ENCODE measurements at regions not wholly inside any gene's neighbourhood (a gene's known extent, or its start where the extent isn't known, plus 50 kb on each side); places are given as distances from the start of the nearest gene placed in this dataset.
"Not testable (repeated sequence)": the region's sequence is repeated elsewhere in the genome, so short reads cannot be mapped to it uniquely, and the experiment has no call there.

- Histone ChIP-seq H3K9me3 (ENCODE audit: control insufficient read depth in 4 of 4, low read length in 3 of 4) (no peaks in the 10 kb centered on the region), H3K27me3 (ENCODE audit: control insufficient read depth in 4 of 4, insufficient read depth in 4 of 4, low read length in 3 of 4) (peaks cover 0 to 3% (median 0%) of the 10 kb centered on the region in 4 donors), H3K9ac (ENCODE audit: low read depth in 1 of 2, low read length in 2 of 2) (no peak overlapping the region), H3K4me1 (ENCODE audit: control insufficient read depth in 4 of 4, insufficient read depth in 4 of 4, low read length in 3 of 4) (no peaks in the 10 kb centered on the region), H3K4me3 (ENCODE audit: low read depth in 1 of 3, low read length in 3 of 3) (no peak overlapping the region), H3K27ac (ENCODE audit: low read depth in 1 of 2, low read length in 2 of 2) (no peak overlapping the region), H3K36me3 (ENCODE audit: control insufficient read depth in 4 of 4, insufficient read depth in 3 of 4, low read depth in 1 of 4, low read length in 3 of 4) (no peaks in the 10 kb centered on the region)
- no peak for DNase-seq (ENCODE audit: low spot score)
- TF ChIP-seq, protein P1, sequence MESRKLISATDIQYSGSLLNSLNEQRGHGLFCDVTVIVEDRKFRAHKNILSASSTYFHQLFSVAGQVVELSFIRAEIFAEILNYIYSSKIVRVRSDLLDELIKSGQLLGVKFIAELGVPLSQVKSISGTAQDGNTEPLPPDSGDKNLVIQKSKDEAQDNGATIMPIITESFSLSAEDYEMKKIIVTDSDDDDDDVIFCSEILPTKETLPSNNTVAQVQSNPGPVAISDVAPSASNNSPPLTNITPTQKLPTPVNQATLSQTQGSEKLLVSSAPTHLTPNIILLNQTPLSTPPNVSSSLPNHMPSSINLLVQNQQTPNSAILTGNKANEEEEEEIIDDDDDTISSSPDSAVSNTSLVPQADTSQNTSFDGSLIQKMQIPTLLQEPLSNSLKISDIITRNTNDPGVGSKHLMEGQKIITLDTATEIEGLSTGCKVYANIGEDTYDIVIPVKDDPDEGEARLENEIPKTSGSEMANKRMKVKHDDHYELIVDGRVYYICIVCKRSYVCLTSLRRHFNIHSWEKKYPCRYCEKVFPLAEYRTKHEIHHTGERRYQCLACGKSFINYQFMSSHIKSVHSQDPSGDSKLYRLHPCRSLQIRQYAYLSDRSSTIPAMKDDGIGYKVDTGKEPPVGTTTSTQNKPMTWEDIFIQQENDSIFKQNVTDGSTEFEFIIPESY (IDR thresholded peaks at IDR 0.05) = no peak
- no peak for TF ChIP-seq SP1 (IDR thresholded peaks at IDR 0.05)
- WGBS = 82% methylated on average over 4 of the region's 4 CpGs
These were observed 75.9 kb upstream of the CADPS start for GRCh38 chr3:62951037-62951613.

- not testable (repeated sequence) for H3K9me3 ChIP-seq (ENCODE audit: control insufficient read depth in 4 of 4, low read length in 3 of 4); H3K4me1 ChIP-seq (ENCODE audit: control insufficient read depth in 4 of 4, insufficient read depth in 4 of 4, low read length in 3 of 4); H3K36me3 ChIP-seq (ENCODE audit: control insufficient read depth in 4 of 4, insufficient read depth in 3 of 4, low read depth in 1 of 4, low read length in 3 of 4); DNase-seq (ENCODE audit: low spot score); H3K27me3 ChIP-seq (ENCODE audit: control insufficient read depth in 4 of 4, insufficient read depth in 4 of 4, low read length in 3 of 4); H3K27ac ChIP-seq (ENCODE audit: low read depth in 1 of 2, low read length in 2 of 2); H3K4me3 ChIP-seq (ENCODE audit: low read depth in 1 of 3, low read length in 3 of 3); H3K9ac ChIP-seq (ENCODE audit: low read depth in 1 of 2, low read length in 2 of 2)
- peak; percentile 15 to 58 for TF ChIP-seq HNF4A (conservative IDR thresholded peaks at IDR 0.05)
These were observed 76.7 kb upstream of the CADPS start for GRCh38 chr3:62951880-62952279.

DNA sequence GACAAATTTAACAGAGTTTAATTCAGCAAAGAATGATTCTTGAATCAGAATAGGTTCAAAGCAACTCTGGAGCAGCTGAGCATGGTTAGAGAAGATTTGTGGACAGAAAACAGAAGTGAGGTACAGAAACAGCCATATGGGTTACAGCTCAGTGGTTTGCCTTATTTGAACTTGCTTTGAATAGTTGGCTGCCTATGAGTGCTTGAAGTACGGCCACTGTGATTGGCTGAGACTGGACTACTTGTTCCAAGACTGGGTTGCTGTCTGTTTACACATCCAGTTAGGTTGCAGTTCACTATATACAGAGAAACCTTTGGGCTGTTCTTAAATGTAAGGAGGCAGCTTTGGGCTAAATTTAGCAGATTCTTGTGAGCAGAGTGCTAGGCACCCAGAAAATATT, 79.4 kb upstream of the CADPS start:
- TF ChIP-seq RXRA (IDR thresholded peaks at IDR 0.05) = no peak
- no peak for TF ChIP-seq MAX (IDR thresholded peaks at IDR 0.05)
- TF ChIP-seq, protein P1 (IDR thresholded peaks at IDR 0.05) = no peak
- no peak for TF ChIP-seq HNF4A (conservative IDR thresholded peaks at IDR 0.05)
- TF ChIP-seq EGR1 (IDR thresholded peaks at IDR 0.05; ENCODE audit: low read depth in 2 of 2) = no peak
- TF ChIP-seq YY1 (IDR thresholded peaks at IDR 0.05) = no peak
- no peak for TF ChIP-seq TAF1 (conservative IDR thresholded peaks at IDR 0.05)
- no peak for TF ChIP-seq SP1 (IDR thresholded peaks at IDR 0.05)
- no peak for TF ChIP-seq JUND (IDR thresholded peaks at IDR 0.05)
- TF ChIP-seq REST (IDR thresholded peaks at IDR 0.05) = no peak
- no peak for TF ChIP-seq GABPA (IDR thresholded peaks at IDR 0.05 in 1 of 2, conservative IDR thresholded peaks at IDR 0.05 in 1 of 2)
- no peak for TF ChIP-seq NR2F2 (IDR thresholded peaks at IDR 0.05)
- TF ChIP-seq RAD21 (IDR thresholded peaks at IDR 0.05) = no peak
- H3K4me3 ChIP-seq (ENCODE audit: low read depth in 1 of 3, low read length in 3 of 3) = no peak overlapping the region
- H3K4me1 ChIP-seq (ENCODE audit: control insufficient read depth in 4 of 4, insufficient read depth in 4 of 4, low read length in 3 of 4) = no peaks in the 10 kb centered on the region
- 72% methylated on average over 1 of the region's 1 CpG for WGBS
- no peaks in the 10 kb centered on the region for H3K36me3 ChIP-seq (ENCODE audit: control insufficient read depth in 4 of 4, insufficient read depth in 3 of 4, low read depth in 1 of 4, low read length in 3 of 4)
- H3K9ac ChIP-seq (ENCODE audit: low read depth in 1 of 2, low read length in 2 of 2) = no peak overlapping the region
- no peak overlapping the region for H3K27ac ChIP-seq (ENCODE audit: low read depth in 1 of 2, low read length in 2 of 2)
- H3K9me3 ChIP-seq (ENCODE audit: control insufficient read depth in 4 of 4, low read length in 3 of 4) = no peaks in the 10 kb centered on the region
- no peak for DNase-seq (ENCODE audit: low spot score)
- peaks cover 0 to 3% (median 0%) of the 10 kb centered on the region in 4 donors for H3K27me3 ChIP-seq (ENCODE audit: control insufficient read depth in 4 of 4, insufficient read depth in 4 of 4, low read length in 3 of 4)

Data from liver (tissue), 7 donors.